ENCODE measurements at regions not wholly inside any gene's neighbourhood (a gene's known extent, or its start where the extent isn't known, plus 50 kb on each side); places are given as distances from the start of the nearest gene placed in this dataset.
"Not testable (repeated sequence)": the region's sequence is repeated elsewhere in the genome, so short reads cannot be mapped to it uniquely, and the experiment has no call there.

GRCh38 chr14:21912367-21912766 lies 238.7 kb upstream of the OR4E1 start:
- no peak for TF ChIP-seq CTCF (conservative IDR thresholded peaks at IDR 0.05; ENCODE audit: control insufficient read depth, insufficient read depth, low read depth, low read length)

GRCh38 chr14:21911877-21912276 lies 238.3 kb upstream of the OR4E1 start:
- no peak for DNase-seq (ENCODE audit: low read depth)
- TF ChIP-seq CTCF (conservative IDR thresholded peaks at IDR 0.05; ENCODE audit: control insufficient read depth, insufficient read depth, low read depth, low read length): no peak
- no peak overlapping the region for H3K4me3 ChIP-seq (ENCODE audit: control insufficient read depth, low read depth, low read length)

More at GRCh38 chr14:21912367-21912766, 238.7 kb upstream of the OR4E1 start:
- no peak overlapping the region for H3K4me3 ChIP-seq (ENCODE audit: control insufficient read depth, low read depth, low read length)
- DNase-seq (ENCODE audit: low read depth): no peak

- no peak for TF ChIP-seq CTCF (conservative IDR thresholded peaks at IDR 0.05; ENCODE audit: control insufficient read depth, insufficient read depth, low read depth, low read length)
- DNase-seq (ENCODE audit: low read depth): no peak
Observed at GRCh38 chr14:21910260-21910659, 236.6 kb upstream of the OR4E1 start.

GRCh38 chr14:21902561-21903181 lies 229.1 kb upstream of the OR4E1 start:
- peak; percentile 49 for TF ChIP-seq CTCF (conservative IDR thresholded peaks at IDR 0.05; ENCODE audit: control insufficient read depth, insufficient read depth, low read depth, low read length)
- H3K4me3 ChIP-seq (ENCODE audit: control insufficient read depth, low read depth, low read length): no peak overlapping the region
- DNase-seq (ENCODE audit: low read depth): peak; percentile 5

More at GRCh38 chr14:21910260-21910659, 236.6 kb upstream of the OR4E1 start:
- no peak overlapping the region for H3K4me3 ChIP-seq (ENCODE audit: control insufficient read depth, low read depth, low read length)

GRCh38 chr14:21894898-21895194 lies 221.2 kb upstream of the OR4E1 start:
- not testable (repeated sequence) for DNase-seq (ENCODE audit: low read depth); H3K4me3 ChIP-seq (ENCODE audit: control insufficient read depth, low read depth, low read length)

GRCh38 chr14:21894003-21894897 lies 220.6 kb upstream of the OR4E1 start:
- no peak for DNase-seq (ENCODE audit: low read depth)
- H3K4me3 ChIP-seq (ENCODE audit: control insufficient read depth, low read depth, low read length): no peak overlapping the region
- peak; percentile 17 for TF ChIP-seq CTCF (conservative IDR thresholded peaks at IDR 0.05; ENCODE audit: control insufficient read depth, insufficient read depth, low read depth, low read length)

- DNase-seq (ENCODE audit: low read depth): no peak
- no peak for TF ChIP-seq CTCF (conservative IDR thresholded peaks at IDR 0.05; ENCODE audit: control insufficient read depth, insufficient read depth, low read depth, low read length)
- H3K4me3 ChIP-seq (ENCODE audit: control insufficient read depth, low read depth, low read length): no peak overlapping the region
Observed at GRCh38 chr14:21891921-21892320, 218.3 kb upstream of the OR4E1 start.
